Immature natural killer cell (primary cell): ENCODE measurements at regions not wholly inside any gene's neighbourhood (a gene's known extent, or its start where the extent isn't known, plus 50 kb on each side); places are given as distances from the start of the nearest gene placed in this dataset.

Source experiments
- DNase-seq, 3 donors: peaks; one replicate each; pipeline ENCODE4 v3.0.0; 2022; ENCODE audit warnings: mixed read lengths in 1 of 3
- H3K27ac Mint-ChIP-seq, 6 donors: one replicate each; pipeline ENCODE4 v1.8.0; 2020; ENCODE audit warnings: mixed read lengths in 6 of 6, mild to moderate bottlenecking in 5 of 6, inconsistent platforms in 4 of 6, moderate library complexity in 3 of 6
- H3K27me3 Mint-ChIP-seq, 3 donors: one replicate each; pipeline ENCODE4 v1.8.0; 2020 to 2021; ENCODE audit warnings: low read depth in 3 of 3, mild to moderate bottlenecking in 3 of 3, mixed read lengths in 3 of 3, moderate library complexity in 3 of 3, inconsistent platforms in 1 of 3
- H3K36me3 Mint-ChIP-seq, 3 donors: one replicate each; pipeline ENCODE4 v1.8.0; 2020; ENCODE audit warnings: mixed read lengths in 3 of 3, inconsistent platforms in 2 of 3, mild to moderate bottlenecking in 2 of 3
- H3K4me1 Mint-ChIP-seq, 2 donors: one replicate each; pipeline ENCODE4 v1.8.0; 2020; ENCODE audit warnings: inconsistent platforms in 2 of 2, mild to moderate bottlenecking in 2 of 2, mixed read lengths in 2 of 2, moderate library complexity in 1 of 2
- H3K4me3 Mint-ChIP-seq, 5 donors: one replicate each; pipeline ENCODE4 v1.8.0; 2020; ENCODE audit warnings: mild to moderate bottlenecking in 5 of 5, mixed read lengths in 5 of 5, inconsistent platforms in 3 of 5, moderate library complexity in 3 of 5
- H3K9me3 Mint-ChIP-seq, 6 donors: one replicate each; pipeline ENCODE4 v1.8.0; 2020; ENCODE audit warnings: mild to moderate bottlenecking in 6 of 6, mixed read lengths in 6 of 6, inconsistent platforms in 4 of 6, moderate library complexity in 3 of 6

DNA sequence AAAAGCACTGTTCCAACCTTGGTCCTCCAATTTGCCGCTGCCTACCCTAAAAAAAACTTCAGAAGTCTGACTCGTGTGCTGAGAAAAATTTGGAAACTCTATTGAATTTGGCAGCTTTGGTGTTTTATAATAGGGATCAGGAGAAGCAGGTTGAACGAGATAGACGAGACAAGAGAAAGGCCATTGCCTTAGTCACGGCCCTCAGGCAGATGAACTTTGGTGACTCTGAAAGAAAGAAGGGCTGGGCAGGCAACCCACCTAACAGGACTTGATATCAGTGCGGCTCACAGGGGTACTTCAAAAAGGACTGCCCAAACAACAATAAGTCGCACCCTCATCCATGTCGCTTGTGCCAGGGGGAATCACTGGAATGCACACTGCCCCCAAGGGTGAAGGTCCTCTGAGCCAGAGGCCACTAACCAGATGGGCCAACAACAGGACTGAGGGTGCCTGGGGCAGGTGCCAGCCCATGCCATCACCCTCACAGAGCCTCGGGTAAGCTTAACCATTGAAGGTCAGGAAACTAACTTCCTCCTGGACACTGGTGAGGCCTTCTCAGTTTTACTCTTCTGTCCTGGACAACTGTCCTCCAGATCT is 102.5 kb upstream of the SSTR1 start:
- no peak overlapping the region for H3K27ac Mint-ChIP-seq
- peaks cover 0 to 2% (median 0%) of the 10 kb centered on the region in 3 donors for H3K27me3 Mint-ChIP-seq
- peaks cover 0 to 6% (median 2%) of the 10 kb centered on the region in 6 donors for H3K9me3 Mint-ChIP-seq
- peaks cover 0 to 6% (median 4%) of the 10 kb centered on the region in 3 donors for H3K36me3 Mint-ChIP-seq
- H3K4me1 Mint-ChIP-seq, result peaks cover 9 to 30% of the 10 kb centered on the region in 2 donors
- no peak overlapping the region for H3K4me3 Mint-ChIP-seq
- DNase-seq, result no peak

DNA sequence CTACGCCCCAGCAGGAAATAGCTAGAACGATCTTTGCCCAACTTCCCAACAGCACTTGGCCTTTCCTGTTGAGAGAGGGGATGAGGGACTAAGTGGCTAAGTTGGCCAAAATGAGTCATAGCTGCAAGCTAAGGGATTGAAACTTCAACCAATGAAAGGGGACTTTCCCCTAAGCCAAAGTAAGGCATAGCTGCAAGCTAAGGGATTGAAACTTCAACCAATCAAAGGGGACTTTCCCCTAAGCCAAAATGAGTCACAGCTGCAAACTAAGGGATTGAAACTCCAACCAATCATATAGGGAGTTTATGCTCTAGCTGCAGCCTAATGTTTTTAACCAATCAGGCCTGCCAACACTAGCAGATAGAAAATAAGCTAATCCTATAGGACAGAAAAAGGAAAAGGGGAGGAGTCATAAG is 100.5 kb upstream of the SSTR1 start:
- Mint-ChIP-seq H3K27me3 (peaks cover 0 to 2% (median 0%) of the 10 kb centered on the region in 3 donors), H3K9me3 (peaks cover 0 to 2% (median under 1%) of the 10 kb centered on the region in 6 donors), H3K27ac (peak overlapping the region in 1 of 6 donors; percentile 6), H3K4me3 (no peak overlapping the region), H3K4me1 (peaks cover 9 to 30% of the 10 kb centered on the region in 2 donors), H3K36me3 (peaks cover 0 to 11% (median 4%) of the 10 kb centered on the region in 3 donors)
- no peak for DNase-seq

GRCh38 chr14:38108681-38109080 is 99.0 kb upstream of the SSTR1 start:
- no peak overlapping the region for H3K27ac Mint-ChIP-seq

GRCh38 chr14:38110258-38110657 is 97.4 kb upstream of the SSTR1 start:
- Mint-ChIP-seq H3K27ac (no peak overlapping the region), H3K36me3 (peaks cover 0 to 11% (median 4%) of the 10 kb centered on the region in 3 donors), H3K9me3 (no peaks in the 10 kb centered on the region), H3K4me3 (no peak overlapping the region), H3K27me3 (peaks cover 0 to 2% (median 0%) of the 10 kb centered on the region in 3 donors), H3K4me1 (peaks cover 0 to 10% of the 10 kb centered on the region in 2 donors)
- no peak for DNase-seq

More at GRCh38 chr14:38108681-38109080, 99.0 kb upstream of the SSTR1 start:
- H3K4me1 Mint-ChIP-seq, result peaks cover 4 to 24% of the 10 kb centered on the region in 2 donors
- H3K27me3 Mint-ChIP-seq, result no peaks in the 10 kb centered on the region
- no peaks in the 10 kb centered on the region for H3K9me3 Mint-ChIP-seq
- DNase-seq, result no peak
- peaks cover 0 to 11% (median 4%) of the 10 kb centered on the region in 3 donors for H3K36me3 Mint-ChIP-seq
- no peak overlapping the region for H3K4me3 Mint-ChIP-seq

DNA sequence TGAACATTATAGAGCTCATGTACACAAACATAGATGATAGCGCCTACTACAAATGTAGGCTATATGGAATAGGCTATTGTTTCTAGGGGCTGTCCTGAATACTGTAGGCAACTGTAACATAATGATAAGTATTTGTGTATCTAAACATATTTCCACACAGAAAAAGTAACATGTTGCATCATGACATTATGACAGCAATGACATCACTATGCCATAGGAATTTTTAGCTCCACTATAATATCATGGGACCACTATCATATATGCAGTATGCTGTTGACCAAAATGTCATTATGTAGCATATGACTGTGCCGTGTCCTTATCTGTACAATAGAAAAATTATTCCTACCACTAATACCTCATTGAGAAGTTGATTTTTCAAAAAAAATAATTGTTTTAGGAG is 96.7 kb upstream of the SSTR1 start:
- no peak for DNase-seq
- Mint-ChIP-seq H3K4me3 (no peak overlapping the region), H3K36me3 (peaks cover 0 to 11% (median 4%) of the 10 kb centered on the region in 3 donors), H3K9me3 (no peaks in the 10 kb centered on the region), H3K27ac (no peak overlapping the region), H3K4me1 (peaks cover 0 to 10% of the 10 kb centered on the region in 2 donors), H3K27me3 (peaks cover 0 to 2% (median 0%) of the 10 kb centered on the region in 3 donors)

GRCh38 chr14:38113546-38113945 is 94.2 kb upstream of the SSTR1 start:
- peaks cover 0 to 11% (median 0%) of the 10 kb centered on the region in 3 donors for H3K36me3 Mint-ChIP-seq
- no peak overlapping the region for H3K4me3 Mint-ChIP-seq
- H3K27ac Mint-ChIP-seq, result no peak overlapping the region
- H3K4me1 Mint-ChIP-seq, result no peaks in the 10 kb centered on the region
- peaks cover 0 to 2% (median 0%) of the 10 kb centered on the region in 3 donors for H3K27me3 Mint-ChIP-seq
- no peak for DNase-seq
- H3K9me3 Mint-ChIP-seq, result no peaks in the 10 kb centered on the region

DNA sequence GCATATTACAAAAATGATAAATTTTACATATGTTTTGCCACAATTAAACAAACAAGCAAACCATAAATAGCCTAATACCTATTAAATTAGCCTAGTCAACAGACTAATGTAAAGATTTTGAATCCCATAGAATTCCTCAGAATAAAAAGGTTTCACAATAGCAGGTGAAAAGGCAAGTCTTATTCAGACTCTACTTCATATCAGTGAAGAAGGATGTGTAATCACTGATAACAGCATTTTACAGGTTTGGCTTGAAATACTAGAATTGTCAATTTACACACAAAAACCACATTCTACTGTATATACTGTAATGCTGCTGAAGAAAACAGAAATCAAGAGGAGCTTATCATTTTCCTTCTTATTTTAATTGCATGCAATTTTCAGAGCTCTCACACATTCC is 90.8 kb upstream of the SSTR1 start:
- H3K9me3 Mint-ChIP-seq, result no peaks in the 10 kb centered on the region
- DNase-seq, result no peak
- no peaks in the 10 kb centered on the region for H3K36me3 Mint-ChIP-seq
- H3K27me3 Mint-ChIP-seq, result peaks cover 0 to 2% (median 0%) of the 10 kb centered on the region in 3 donors
- no peak overlapping the region for H3K27ac Mint-ChIP-seq
- H3K4me1 Mint-ChIP-seq, result peaks cover 21 to 25% of the 10 kb centered on the region in 2 donors
- no peak overlapping the region for H3K4me3 Mint-ChIP-seq

DNA sequence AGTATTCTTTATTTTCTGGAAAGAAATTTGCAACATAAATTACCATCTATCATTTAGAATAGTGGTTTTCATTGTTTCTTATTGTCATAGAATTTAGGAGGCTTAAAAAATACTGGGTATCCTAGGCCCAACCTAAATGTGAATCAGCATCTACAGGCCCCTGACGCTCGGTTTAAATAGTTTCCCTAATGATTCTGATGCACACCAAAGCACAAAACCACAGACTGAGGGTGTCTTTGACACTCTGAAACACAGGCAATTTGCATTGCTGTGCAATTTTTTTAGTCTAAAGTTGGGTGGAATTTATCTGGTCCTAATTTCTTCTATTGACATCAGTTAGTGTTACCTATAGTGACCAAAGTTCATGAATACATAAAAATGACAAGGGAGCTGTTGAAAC is 87.6 kb upstream of the SSTR1 start:
- Mint-ChIP-seq H3K4me1 (peaks cover 37 to 39% of the 10 kb centered on the region in 2 donors), H3K36me3 (no peaks in the 10 kb centered on the region), H3K9me3 (no peaks in the 10 kb centered on the region), H3K27ac (peak overlapping the region in 5 of 6 donors; percentile 49 to 70 (median 68)), H3K27me3 (no peaks in the 10 kb centered on the region), H3K4me3 (peak overlapping the region in 4 of 5 donors; percentile 23 to 56 (median 34))
- DNase-seq, result peak; percentile 14 to 43 (median 23)

DNA sequence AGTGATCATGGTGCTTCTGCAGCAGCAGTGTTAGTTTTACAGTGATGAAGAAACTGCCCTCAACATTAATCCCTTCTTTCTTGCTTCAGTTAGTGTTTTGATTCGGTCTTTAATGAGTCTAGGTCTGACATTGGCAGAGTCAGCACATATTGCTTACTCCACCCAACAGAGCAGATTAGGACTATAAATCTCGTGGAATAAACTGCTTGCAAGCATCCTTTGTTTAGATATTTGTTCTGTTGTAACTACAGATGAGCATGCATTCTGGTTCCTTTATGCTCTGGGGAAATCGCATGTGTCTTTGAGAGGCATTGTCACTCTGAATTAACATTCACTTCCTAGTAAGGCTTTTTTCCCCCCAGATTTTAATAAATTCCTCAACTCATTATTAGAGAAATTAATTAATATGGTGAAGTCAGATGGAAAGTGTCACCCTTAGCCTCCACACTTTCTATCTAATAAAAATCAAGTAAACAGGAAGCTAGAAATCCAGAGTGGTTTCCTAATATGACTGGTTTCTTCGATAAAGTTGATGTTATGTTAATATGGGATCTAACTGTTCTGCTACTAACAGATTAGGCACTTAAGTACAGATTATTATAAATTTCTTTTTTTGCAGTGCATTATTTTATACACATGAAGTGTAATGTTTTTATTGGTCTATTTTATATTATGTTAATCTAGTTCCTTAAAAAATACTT is 86.2 kb upstream of the SSTR1 start:
- no peak for DNase-seq
- Mint-ChIP-seq H3K4me1 (peaks cover 50 to 52% of the 10 kb centered on the region in 2 donors), H3K27ac (peak overlapping the region in 3 of 6 donors; percentile 20 to 83 (median 68)), H3K4me3 (peak overlapping the region in 3 of 5 donors; percentile 3 to 43 (median 30)), H3K36me3 (no peaks in the 10 kb centered on the region), H3K9me3 (no peaks in the 10 kb centered on the region), H3K27me3 (no peaks in the 10 kb centered on the region)

DNA sequence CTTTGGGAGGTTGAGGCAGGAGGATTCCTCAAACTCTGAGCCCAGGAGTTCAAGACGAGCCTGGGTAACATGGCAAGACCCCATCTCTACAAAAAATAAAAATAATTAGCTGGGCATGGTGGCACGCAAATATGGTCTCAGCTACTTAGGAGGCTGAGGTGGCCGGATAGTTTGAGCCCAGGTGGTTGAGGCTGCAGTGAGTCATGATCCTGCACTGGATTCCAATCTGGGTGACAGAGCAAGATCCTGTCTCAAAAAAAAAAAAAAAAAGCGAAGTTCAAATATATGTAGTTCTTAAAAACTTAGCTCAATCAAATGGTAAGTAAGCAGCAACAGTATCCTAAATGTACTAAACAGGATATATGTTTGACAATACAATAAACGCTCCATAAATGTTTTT is 85.5 kb upstream of the SSTR1 start:
- DNase-seq, result no peak
- H3K36me3 Mint-ChIP-seq, result no peaks in the 10 kb centered on the region
- H3K27ac Mint-ChIP-seq, result no peak overlapping the region
- no peaks in the 10 kb centered on the region for H3K9me3 Mint-ChIP-seq
- H3K4me1 Mint-ChIP-seq, result peaks cover 50 to 52% of the 10 kb centered on the region in 2 donors
- no peak overlapping the region for H3K4me3 Mint-ChIP-seq
- no peaks in the 10 kb centered on the region for H3K27me3 Mint-ChIP-seq

- Mint-ChIP-seq H3K36me3 (no peaks in the 10 kb centered on the region), H3K4me1 (peaks cover 51% of the 10 kb centered on the region in 2 donors), H3K4me3 (peak overlapping the region in 2 of 5 donors; percentile 21 to 22), H3K27me3 (no peaks in the 10 kb centered on the region), H3K27ac (peak overlapping the region; percentile 22 to 75 (median 62)), H3K9me3 (no peaks in the 10 kb centered on the region)
- no peak for DNase-seq
Observed at GRCh38 chr14:38124506-38124905, 83.2 kb upstream of the SSTR1 start.

GRCh38 chr14:38125481-38126037 is 82.1 kb upstream of the SSTR1 start:
- H3K4me1 Mint-ChIP-seq, result peaks cover 41 to 47% of the 10 kb centered on the region in 2 donors
- no peaks in the 10 kb centered on the region for H3K9me3 Mint-ChIP-seq
- peak; percentile 38 to 54 (median 44) for DNase-seq
- H3K27me3 Mint-ChIP-seq, result no peaks in the 10 kb centered on the region
- peak overlapping the region; percentile 38 to 67 (median 64) for H3K4me3 Mint-ChIP-seq
- H3K27ac Mint-ChIP-seq, result peak overlapping the region; percentile 58 to 84 (median 73)
- no peaks in the 10 kb centered on the region for H3K36me3 Mint-ChIP-seq

- Mint-ChIP-seq H3K4me1 (peaks cover 27 to 35% of the 10 kb centered on the region in 2 donors), H3K27me3 (no peaks in the 10 kb centered on the region), H3K27ac (peak overlapping the region in 2 of 6 donors; percentile 10 to 75), H3K9me3 (no peaks in the 10 kb centered on the region), H3K4me3 (no peak overlapping the region), H3K36me3 (no peaks in the 10 kb centered on the region)
- DNase-seq, result no peak
Observed at GRCh38 chr14:38127356-38127755, 80.3 kb upstream of the SSTR1 start.

DNA sequence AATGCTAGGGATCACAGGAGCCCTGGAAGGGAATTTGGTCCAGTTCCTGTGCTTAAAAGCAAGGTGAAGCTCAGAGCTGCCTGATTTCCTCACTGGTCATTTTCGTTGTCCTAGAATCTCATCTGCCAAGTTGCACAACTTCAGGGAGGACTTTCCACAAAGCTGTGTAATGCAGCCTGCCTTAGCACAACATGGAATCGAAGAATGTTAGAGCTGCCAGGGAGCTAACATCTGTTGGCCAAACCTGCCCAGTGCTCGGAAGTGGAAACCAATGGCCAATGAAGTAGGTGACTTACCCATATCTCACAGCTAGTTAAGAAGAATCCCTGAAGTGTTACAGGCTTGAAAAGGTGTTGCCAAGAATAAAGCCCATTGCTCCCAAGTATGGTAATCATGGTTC is 79.9 kb upstream of the SSTR1 start:
- H3K4me1 Mint-ChIP-seq, result peaks cover 27 to 35% of the 10 kb centered on the region in 2 donors
- DNase-seq, result no peak
- H3K9me3 Mint-ChIP-seq, result no peaks in the 10 kb centered on the region
- H3K4me3 Mint-ChIP-seq, result no peak overlapping the region
- no peaks in the 10 kb centered on the region for H3K27me3 Mint-ChIP-seq
- no peaks in the 10 kb centered on the region for H3K36me3 Mint-ChIP-seq
- H3K27ac Mint-ChIP-seq, result no peak overlapping the region
